ENCODE measurements at regions not wholly inside any gene's neighbourhood (a gene's known extent, or its start where the extent isn't known, plus 50 kb on each side); places are given as distances from the start of the nearest gene placed in this dataset.

- intact Hi-C loops (cut with micrococcal nuclease): no loop called here
- ChIA-PET CTCF (no interaction called here), POLR2A (ENCODE audit: unreplicated experiment) (no interaction called here)
- no peak overlapping the region for H3K4me3 ChIP-seq (ENCODE audit: insufficient read depth, low read depth, low read length)
- H2AK5ac ChIP-seq (ENCODE audit: low read depth, low read length): no peak overlapping the region
- no peak overlapping the region for H2BK5ac ChIP-seq (ENCODE audit: low read depth, low read length, poor library complexity, severe bottlenecking)
- H3K9me3 ChIP-seq (ENCODE audit: control insufficient read depth, insufficient read depth, low read length): peaks cover 3% of the 10 kb centered on the region; the same call in 1 of the 2 replicates
- H4K5ac ChIP-seq (ENCODE audit: low read depth, low read length): no peak overlapping the region
- no peaks in the 10 kb centered on the region for H3K9me1 ChIP-seq (ENCODE audit: insufficient read depth, low read length)
- in situ Hi-C loops (cut with MboI; ENCODE audit: low sequenced_read_pairs): no loop called here
- no peak overlapping the region for H3K14ac ChIP-seq (replicated peaks; ENCODE audit: low read depth, low read length)
- no peaks in the 10 kb centered on the region for H3K36me3 ChIP-seq (ENCODE audit: control insufficient read depth, insufficient read depth, low read length)
- no peak overlapping the region for H3K4me2 ChIP-seq (ENCODE audit: low read depth, low read length)
- no peak for TF ChIP-seq RFX5 (IDR thresholded peaks at IDR 0.05; ENCODE audit: low read depth, low read length)
- TF ChIP-seq FOS (IDR thresholded peaks at IDR 0.05; ENCODE audit: low read depth, low read length): no peak
- TF ChIP-seq MXI1 (IDR thresholded peaks at IDR 0.05; ENCODE audit: borderline replicate concordance, low read depth, low read length): no peak
- TF ChIP-seq MAFK (IDR thresholded peaks at IDR 0.05; ENCODE audit: low read depth, low read length): no peak
- no peak for TF ChIP-seq MAZ (IDR thresholded peaks at IDR 0.05; ENCODE audit: borderline replicate concordance, low read depth, low read length)
- TF ChIP-seq USF2 (IDR thresholded peaks at IDR 0.05; ENCODE audit: low read depth, low read length): no peak
- no peak for TF ChIP-seq SMC3 (IDR thresholded peaks at IDR 0.05; ENCODE audit: low read depth, low read length)
- no peaks in the 10 kb centered on the region for H3K27me3 ChIP-seq (ENCODE audit: control insufficient read depth, insufficient read depth, low read length)
- H3K56ac ChIP-seq (ENCODE audit: extremely low read depth, insufficient read depth, low read length): no peak overlapping the region
- no peak overlapping the region for H3K27ac ChIP-seq (ENCODE audit: insufficient read depth, low read length)
- H3K18ac ChIP-seq (ENCODE audit: low read depth, low read length): no peak overlapping the region
- H2BK20ac ChIP-seq (ENCODE audit: low read depth, low read length): no peak overlapping the region
- H4K91ac ChIP-seq (ENCODE audit: insufficient read depth, low read depth, low read length): no peak overlapping the region
- H2AK9ac ChIP-seq (replicated peaks; ENCODE audit: low read depth, low read length, poor library complexity): no peak overlapping the region
- DNase-seq (no peak), ATAC-seq (ENCODE audit: low read depth) (no peak)
- dilution Hi-C loops (cut with HindIII; ENCODE audit: low sequenced_read_pairs, unreplicated experiment): no loop called here
- H4K8ac ChIP-seq (ENCODE audit: low read depth in 2 of 2, low read length in 2 of 2): no peak overlapping the region
- H3K23ac ChIP-seq (ENCODE audit: low read depth, low read length): no peak overlapping the region
- H4K20me1 ChIP-seq (ENCODE audit: insufficient read depth, low read length): no peaks in the 10 kb centered on the region
- H3K9ac ChIP-seq (ENCODE audit: low read depth, low read length): no peak overlapping the region
- no peaks in the 10 kb centered on the region for H3K79me1 ChIP-seq (ENCODE audit: low read depth in 1 of 2, low read length in 2 of 2)
- H2AFZ ChIP-seq (replicated peaks; ENCODE audit: low read length, poor library complexity): no peak overlapping the region
- H2BK120ac ChIP-seq (ENCODE audit: low read depth, low read length): no peak overlapping the region
- H2BK15ac ChIP-seq (ENCODE audit: low read depth, low read length): no peak overlapping the region
- H3K4ac ChIP-seq (ENCODE audit: low read depth, low read length): no peak overlapping the region
- WGBS, 2 experiments (ENCODE audit: extremely low coverage in 2 of 2, insufficient read length in 1 of 2): no CpG with 5 or more reads among the region's 1 CpG
- no peaks in the 10 kb centered on the region for H3K4me1 ChIP-seq (ENCODE audit: control insufficient read depth, insufficient read depth, low read length)
- BruUV-seq (replicated peaks): no TSS peak
These were observed 838.2 kb upstream of the POM121L12 start for GRCh38 chr7:52197221-52197620.
